K562 (cell line): ENCODE measurements at regions not wholly inside any gene's neighbourhood (a gene's known extent, or its start where the extent isn't known, plus 50 kb on each side); places are given as distances from the start of the nearest gene placed in this dataset.

Source experiments
- CBX8 ChIP-seq: fragments of 200-600 bp; sonication (generic); IDR thresholded peaks from 2 replicates; pipeline ENCODE4 v1.6.1; 2012; ENCODE audit warnings: borderline replicate concordance, mixed run types, low read depth, mild to moderate bottlenecking, moderate library complexity, mixed read lengths, low read length, control low read depth, inconsistent platforms; ENCODE audit not compliant: poor library complexity, severe bottlenecking; ENCODE audit errors: extremely low read depth
- MXI1 ChIP-seq: IDR thresholded peaks from 2 replicates; pipeline ENCODE4 v1.6.1; 2011; ENCODE audit warnings: low read depth, mild to moderate bottlenecking, improper control_type of control experiment, low read length
- MYC ChIP-seq, 2 experiments: fragments of 250-450 bp in 1 of 2; sonication (Bioruptor Pico) in 1 of 2; IDR thresholded peaks; 2 replicates each; pipeline versions ENCODE4 v1.5.1 to v1.6.1; 2012 to 2021; ENCODE audit warnings: low read depth in 2 of 2, borderline replicate concordance in 1 of 2, improper control_type of control experiment in 1 of 2, low read length in 1 of 2, mild to moderate bottlenecking in 1 of 2, moderate library complexity in 1 of 2
- ZNF644 ChIP-seq: fragments of 200-800 bp; sonication (Bioruptor generic); IDR thresholded peaks from 2 replicates; pipeline ENCODE4 v1.6.1; 2016; ENCODE audit warnings: low read depth, missing genetic modification characterization, missing compliant biosample characterization

DNA sequence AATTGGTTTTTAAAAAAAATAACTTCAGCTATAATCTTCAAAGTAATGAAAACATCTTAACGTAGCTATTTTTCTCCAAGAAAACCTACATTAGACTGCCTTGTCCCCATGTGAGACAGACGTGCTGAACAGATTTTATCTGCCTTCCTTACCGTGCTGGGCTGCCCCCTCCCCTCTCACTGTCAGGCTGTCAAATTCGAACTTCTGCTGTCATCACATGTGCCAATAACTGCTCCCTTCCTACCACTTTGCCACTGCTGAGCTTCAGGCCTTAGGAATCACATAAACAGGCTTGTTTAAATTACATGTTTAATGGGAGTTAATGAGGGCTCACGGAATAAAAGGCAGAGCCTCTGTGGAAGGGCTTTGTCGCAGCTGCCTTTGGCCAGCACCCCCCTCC is 77.0 kb upstream of the NHSL1 start:
- TF ChIP-seq ZNF644 (tag), result no peak
- no peak for TF ChIP-seq CBX8
- TF ChIP-seq MYC (IDR thresholded peaks at IDR 0.05; ENCODE audit: low read depth, low read length), result no peak
- TF ChIP-seq MYC (CRISPR knock-in tag; IDR thresholded peaks at IDR 0.05; ENCODE audit: borderline replicate concordance, low read depth), result no peak
- TF ChIP-seq MXI1, result no peak
